GM23338 (cell line): ENCODE measurements at regions not wholly inside any gene's neighbourhood (a gene's known extent, or its start where the extent isn't known, plus 50 kb on each side); places are given as distances from the start of the nearest gene placed in this dataset.

ENCODE experiments used
- ATAC-seq: fragments of 200-7000 bp; cut with Tn5 transposase; 3 replicates; pipeline ENCODE4 v1.9.1; 2020
- DNase-seq: peaks from one replicate; pipeline ENCODE4 v3.0.0-alpha.2; 2015; ENCODE audit warnings: low spot score
- H2AFZ ChIP-seq: fragments of 200-600 bp; sonication (generic); 2 replicates; pipeline ENCODE4 v1.8.0; 2016; ENCODE audit warnings: antibody characterized with exemption, mild to moderate bottlenecking, moderate library complexity
- H3F3A ChIP-seq: fragments of 200-600 bp; sonication (generic); replicated peaks from 2 replicates; pipeline ENCODE4 v1.8.0; 2017; ENCODE audit warnings: antibody characterized with exemption, mixed run types, low read depth
- H3K27ac ChIP-seq: fragments of 200-600 bp; sonication (generic); 2 replicates; pipeline ENCODE4 v1.6.1; 2016; ENCODE audit warnings: low read depth
- H3K27me3 ChIP-seq: fragments of 200-600 bp; sonication (generic); 2 replicates; pipeline ENCODE4 v1.8.0; 2016; ENCODE audit warnings: mild to moderate bottlenecking, mixed run types, moderate library complexity; ENCODE audit not compliant: insufficient read depth
- H3K36me3 ChIP-seq: fragments of 200-600 bp; sonication (generic); 2 replicates; pipeline ENCODE4 v1.8.0; 2016; ENCODE audit warnings: mild to moderate bottlenecking; ENCODE audit not compliant: insufficient read depth
- H3K4me1 ChIP-seq: fragments of 200-600 bp; sonication (generic); 2 replicates; pipeline ENCODE4 v1.8.0; 2016; ENCODE audit warnings: mild to moderate bottlenecking, moderate library complexity; ENCODE audit not compliant: insufficient read depth
- H3K4me2 ChIP-seq: fragments of 200-600 bp; sonication (generic); 2 replicates; pipeline ENCODE4 v1.7.1; 2017; ENCODE audit warnings: mixed run types
- H3K4me3 ChIP-seq: fragments of 200-600 bp; sonication (generic); 2 replicates; pipeline ENCODE4 v1.6.1; 2016; ENCODE audit warnings: mixed run types
- H3K79me2 ChIP-seq: fragments of 200-600 bp; sonication (generic); replicated peaks from 2 replicates; pipeline ENCODE4 v1.8.0; 2017; ENCODE audit warnings: mild to moderate bottlenecking; ENCODE audit not compliant: insufficient read depth
- H3K9me2 ChIP-seq: fragments of 200-600 bp; sonication (generic); 2 replicates; pipeline ENCODE4 v1.8.0; 2017; ENCODE audit not compliant: insufficient read depth
- H4K20me1 ChIP-seq: fragments of 200-600 bp; sonication (generic); replicated peaks from 2 replicates; pipeline ENCODE4 v1.8.0; 2017; ENCODE audit warnings: mild to moderate bottlenecking; ENCODE audit not compliant: insufficient read depth
- H3K27ac Mint-ChIP-seq: 2 replicates; pipeline ENCODE4 v1.8.0; 2020; ENCODE audit warnings: inconsistent platforms, mild to moderate bottlenecking, moderate library complexity, mixed read lengths
- H3K27me3 Mint-ChIP-seq: 3 replicates; pipeline ENCODE4 v1.8.0; 2022; ENCODE audit warnings: low read depth, mild to moderate bottlenecking, moderate library complexity, mixed read lengths, inconsistent platforms; ENCODE audit not compliant: insufficient read depth, poor library complexity
- H3K36me3 Mint-ChIP-seq: 3 replicates; pipeline ENCODE4 v1.8.0; 2021; ENCODE audit warnings: low read depth, mild to moderate bottlenecking, inconsistent platforms, moderate library complexity, mixed read lengths
- H3K4me1 Mint-ChIP-seq: 3 replicates; pipeline ENCODE4 v1.8.0; 2020; ENCODE audit warnings: mild to moderate bottlenecking, inconsistent platforms, mixed read lengths
- H3K4me3 Mint-ChIP-seq: 3 replicates; pipeline ENCODE4 v1.8.0; 2021; ENCODE audit warnings: moderate library complexity, mild to moderate bottlenecking, inconsistent platforms, mixed read lengths
- H3K9me3 Mint-ChIP-seq: 3 replicates; pipeline ENCODE4 v1.8.0; 2020; ENCODE audit warnings: moderate library complexity, mild to moderate bottlenecking, inconsistent platforms, mixed read lengths
- CREB1 ChIP-seq: fragments of 250-450 bp; sonication (Bioruptor Pico); IDR thresholded peaks from 2 replicates; pipeline ENCODE4 v1.5.0; 2020; ENCODE audit warnings: low read depth, mild to moderate bottlenecking, moderate library complexity
- EZH2 ChIP-seq: fragments of 200-600 bp; sonication (generic); IDR thresholded peaks from one replicate; pipeline ENCODE4 v1.8.0; 2017; ENCODE audit warnings: antibody characterized with exemption, mild to moderate bottlenecking, low read depth; ENCODE audit not compliant: unreplicated experiment
- EZH2phosphoT487 ChIP-seq: fragments of 200-600 bp; sonication (generic); IDR thresholded peaks from one replicate; pipeline ENCODE4 v1.8.1; 2018; ENCODE audit warnings: antibody characterized with exemption; ENCODE audit not compliant: unreplicated experiment
- JUNB ChIP-seq: IDR thresholded peaks from one replicate; pipeline ENCODE4 v1.6.1; 2016; ENCODE audit warnings: antibody characterized with exemption; ENCODE audit not compliant: unreplicated experiment
- POLR2AphosphoS5 ChIP-seq: IDR thresholded peaks from 2 replicates; pipeline ENCODE4 v1.6.1; 2016; ENCODE audit warnings: antibody characterized with exemption, low read depth
- STAT1 ChIP-seq: IDR thresholded peaks from one replicate; pipeline ENCODE4 v1.6.1; 2016; ENCODE audit warnings: antibody characterized with exemption; ENCODE audit not compliant: unreplicated experiment
- ZNF331 ChIP-seq: fragments of 250-450 bp; sonication (Bioruptor Pico); IDR thresholded peaks from 2 replicates; pipeline ENCODE4 v1.5.0; 2020; ENCODE audit warnings: low read depth, mild to moderate bottlenecking, moderate library complexity
- TF ChIP-seq, protein P1 (sequence below): fragments of 250-450 bp; sonication (Bioruptor Pico); IDR thresholded peaks from 2 replicates; pipeline ENCODE4 v1.5.0; 2020; ENCODE audit warnings: mild to moderate bottlenecking, moderate library complexity
- TF ChIP-seq, protein P2 (sequence below), 2 experiments: fragments of 200-600 bp in 1 of 2; sonication (generic) in 1 of 2; conservative IDR thresholded peaks; 2 replicates each; pipeline versions ENCODE4 v1.5.1 to v1.6.1; 2016 to 2017; ENCODE audit warnings: antibody characterized with exemption in 2 of 2, low read depth in 2 of 2, mild to moderate bottlenecking in 2 of 2, moderate library complexity in 1 of 2
- TF ChIP-seq, protein P3 (sequence below): IDR thresholded peaks from 2 replicates; pipeline ENCODE4 v1.6.1; 2016; ENCODE audit warnings: antibody characterized with exemption

DNA sequence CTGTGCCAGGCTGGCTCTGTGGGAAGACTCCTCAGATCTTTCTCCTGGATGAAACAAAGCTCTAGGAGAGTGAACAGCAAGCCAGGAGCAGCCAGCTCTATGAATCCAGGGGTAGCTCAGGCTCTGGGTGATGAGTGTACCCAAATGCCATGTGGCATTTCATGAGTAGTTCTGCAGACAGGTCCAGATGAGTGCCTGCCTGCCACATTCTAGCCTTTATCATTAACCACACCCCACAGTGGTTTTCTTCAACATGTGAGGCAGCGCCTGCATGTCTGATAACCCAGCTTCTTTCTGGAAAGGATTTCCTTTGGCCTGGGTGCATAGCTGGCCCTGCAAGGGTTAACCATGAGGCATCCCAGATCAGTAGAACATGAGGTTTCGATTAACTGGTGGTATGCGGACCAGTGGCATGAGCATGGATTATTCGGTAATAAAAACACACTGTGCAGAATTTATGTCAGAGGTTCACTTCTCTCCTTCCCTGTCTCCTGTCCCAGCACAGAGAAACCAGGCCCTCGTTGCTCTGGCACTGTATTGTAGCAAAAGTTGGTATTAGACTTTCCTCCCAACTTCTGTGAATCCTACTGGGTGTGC is 381.9 kb upstream of the ZNF462 start:
- Histone ChIP-seq H2AFZ (no peak overlapping the region), H3K27ac (no peak overlapping the region), H4K20me1 (no peaks in the 10 kb centered on the region), H3K36me3 (no peaks in the 10 kb centered on the region), H3K9me2 (0 out of 2 replicates have a peak, but pooled peaks cover 12% of the 10 kb centered on the region), H3K4me3 (no peak overlapping the region), H3K4me2 (no peak overlapping the region), H3F3A (no peaks in the 10 kb centered on the region), H3K79me2 (no peaks in the 10 kb centered on the region), H3K4me1 (no peaks in the 10 kb centered on the region; the same call in 1 of the 2 replicates), H3K27me3 (no peaks in the 10 kb centered on the region)
- H3K9me3 Mint-ChIP-seq: peaks cover 4% of the 10 kb centered on the region; the same call in 1 of the 3 replicates
- H3K36me3 Mint-ChIP-seq: 0 out of 3 replicates have a peak, but pooled peaks cover 4% of the 10 kb centered on the region
- TF ChIP-seq, protein P1, sequence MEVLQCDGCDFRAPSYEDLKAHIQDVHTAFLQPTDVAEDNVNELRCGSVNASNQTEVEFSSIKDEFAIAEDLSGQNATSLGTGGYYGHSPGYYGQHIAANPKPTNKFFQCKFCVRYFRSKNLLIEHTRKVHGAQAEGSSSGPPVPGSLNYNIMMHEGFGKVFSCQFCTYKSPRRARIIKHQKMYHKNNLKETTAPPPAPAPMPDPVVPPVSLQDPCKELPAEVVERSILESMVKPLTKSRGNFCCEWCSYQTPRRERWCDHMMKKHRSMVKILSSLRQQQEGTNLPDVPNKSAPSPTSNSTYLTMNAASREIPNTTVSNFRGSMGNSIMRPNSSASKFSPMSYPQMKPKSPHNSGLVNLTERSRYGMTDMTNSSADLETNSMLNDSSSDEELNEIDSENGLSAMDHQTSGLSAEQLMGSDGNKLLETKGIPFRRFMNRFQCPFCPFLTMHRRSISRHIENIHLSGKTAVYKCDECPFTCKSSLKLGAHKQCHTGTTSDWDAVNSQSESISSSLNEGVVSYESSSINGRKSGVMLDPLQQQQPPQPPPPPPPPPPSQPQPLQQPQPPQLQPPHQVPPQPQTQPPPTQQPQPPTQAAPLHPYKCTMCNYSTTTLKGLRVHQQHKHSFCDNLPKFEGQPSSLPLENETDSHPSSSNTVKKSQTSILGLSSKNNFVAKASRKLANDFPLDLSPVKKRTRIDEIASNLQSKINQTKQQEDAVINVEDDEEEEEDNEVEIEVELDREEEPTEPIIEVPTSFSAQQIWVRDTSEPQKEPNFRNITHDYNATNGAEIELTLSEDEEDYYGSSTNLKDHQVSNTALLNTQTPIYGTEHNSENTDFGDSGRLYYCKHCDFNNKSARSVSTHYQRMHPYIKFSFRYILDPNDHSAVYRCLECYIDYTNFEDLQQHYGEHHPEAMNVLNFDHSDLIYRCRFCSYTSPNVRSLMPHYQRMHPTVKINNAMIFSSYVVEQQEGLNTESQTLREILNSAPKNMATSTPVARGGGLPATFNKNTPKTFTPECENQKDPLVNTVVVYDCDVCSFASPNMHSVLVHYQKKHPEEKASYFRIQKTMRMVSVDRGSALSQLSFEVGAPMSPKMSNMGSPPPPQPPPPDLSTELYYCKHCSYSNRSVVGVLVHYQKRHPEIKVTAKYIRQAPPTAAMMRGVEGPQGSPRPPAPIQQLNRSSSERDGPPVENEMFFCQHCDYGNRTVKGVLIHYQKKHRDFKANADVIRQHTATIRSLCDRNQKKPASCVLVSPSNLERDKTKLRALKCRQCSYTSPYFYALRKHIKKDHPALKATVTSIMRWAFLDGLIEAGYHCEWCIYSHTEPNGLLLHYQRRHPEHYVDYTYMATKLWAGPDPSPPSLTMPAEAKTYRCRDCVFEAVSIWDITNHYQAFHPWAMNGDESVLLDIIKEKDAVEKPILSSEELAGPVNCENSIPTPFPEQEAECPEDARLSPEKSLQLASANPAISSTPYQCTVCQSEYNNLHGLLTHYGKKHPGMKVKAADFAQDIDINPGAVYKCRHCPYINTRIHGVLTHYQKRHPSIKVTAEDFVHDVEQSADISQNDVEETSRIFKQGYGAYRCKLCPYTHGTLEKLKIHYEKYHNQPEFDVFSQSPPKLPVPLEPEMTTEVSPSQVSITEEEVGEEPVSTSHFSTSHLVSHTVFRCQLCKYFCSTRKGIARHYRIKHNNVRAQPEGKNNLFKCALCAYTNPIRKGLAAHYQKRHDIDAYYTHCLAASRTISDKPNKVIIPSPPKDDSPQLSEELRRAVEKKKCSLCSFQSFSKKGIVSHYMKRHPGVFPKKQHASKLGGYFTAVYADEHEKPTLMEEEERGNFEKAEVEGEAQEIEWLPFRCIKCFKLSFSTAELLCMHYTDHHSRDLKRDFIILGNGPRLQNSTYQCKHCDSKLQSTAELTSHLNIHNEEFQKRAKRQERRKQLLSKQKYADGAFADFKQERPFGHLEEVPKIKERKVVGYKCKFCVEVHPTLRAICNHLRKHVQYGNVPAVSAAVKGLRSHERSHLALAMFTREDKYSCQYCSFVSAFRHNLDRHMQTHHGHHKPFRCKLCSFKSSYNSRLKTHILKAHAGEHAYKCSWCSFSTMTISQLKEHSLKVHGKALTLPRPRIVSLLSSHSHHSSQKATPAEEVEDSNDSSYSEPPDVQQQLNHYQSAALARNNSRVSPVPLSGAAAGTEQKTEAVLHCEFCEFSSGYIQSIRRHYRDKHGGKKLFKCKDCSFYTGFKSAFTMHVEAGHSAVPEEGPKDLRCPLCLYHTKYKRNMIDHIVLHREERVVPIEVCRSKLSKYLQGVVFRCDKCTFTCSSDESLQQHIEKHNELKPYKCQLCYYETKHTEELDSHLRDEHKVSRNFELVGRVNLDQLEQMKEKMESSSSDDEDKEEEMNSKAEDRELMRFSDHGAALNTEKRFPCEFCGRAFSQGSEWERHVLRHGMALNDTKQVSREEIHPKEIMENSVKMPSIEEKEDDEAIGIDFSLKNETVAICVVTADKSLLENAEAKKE (CRISPR knock-in tag): no peak
- ATAC-seq: no peak
- no peak overlapping the region for H3K27ac Mint-ChIP-seq
- H3K27me3 Mint-ChIP-seq: peaks cover 2% of the 10 kb centered on the region
- no peak for DNase-seq
- peaks cover 5% of the 10 kb centered on the region for H3K4me1 Mint-ChIP-seq
- no peak overlapping the region for H3K4me3 Mint-ChIP-seq

DNA sequence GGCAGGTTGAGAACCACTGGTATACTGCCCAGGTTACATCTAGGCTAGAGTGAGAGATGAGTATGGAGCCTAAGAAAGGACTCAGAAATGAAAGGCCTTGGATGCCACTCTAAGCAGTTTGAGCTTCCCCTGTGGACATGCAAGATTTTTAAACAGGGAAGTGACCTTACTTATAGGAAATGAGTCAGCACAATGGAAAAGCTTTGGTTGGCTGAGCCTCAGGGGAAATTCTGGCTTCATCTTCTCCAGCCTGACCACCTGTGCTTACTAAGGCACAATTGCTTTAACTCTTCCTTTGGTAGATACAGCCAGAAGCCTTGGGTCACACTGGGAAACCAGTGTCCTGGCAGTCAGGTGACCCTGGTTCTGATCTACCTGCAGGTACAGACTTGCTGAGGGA is 380.2 kb upstream of the ZNF462 start:
- Histone ChIP-seq H2AFZ (no peak overlapping the region), H3K27me3 (no peaks in the 10 kb centered on the region), H3K4me1 (no peaks in the 10 kb centered on the region; the same call in 1 of the 2 replicates), H3K9me2 (0 out of 2 replicates have a peak, but pooled peaks cover 12% of the 10 kb centered on the region), H3K27ac (no peak overlapping the region), H3K4me3 (no peak overlapping the region), H3K79me2 (no peaks in the 10 kb centered on the region), H3F3A (no peaks in the 10 kb centered on the region), H4K20me1 (no peaks in the 10 kb centered on the region), H3K4me2 (no peak overlapping the region), H3K36me3 (no peaks in the 10 kb centered on the region)
- peaks cover 5% of the 10 kb centered on the region for H3K4me1 Mint-ChIP-seq
- DNase-seq (no peak), ATAC-seq (no peak)
- H3K27me3 Mint-ChIP-seq: peaks cover 2% of the 10 kb centered on the region
- no peak overlapping the region for H3K4me3 Mint-ChIP-seq
- no peak overlapping the region for H3K27ac Mint-ChIP-seq
- 0 out of 3 replicates have a peak, but pooled peaks cover 4% of the 10 kb centered on the region for H3K36me3 Mint-ChIP-seq
- peaks cover 4% of the 10 kb centered on the region; the same call in 1 of the 3 replicates for H3K9me3 Mint-ChIP-seq
- TF ChIP-seq CREB1 (no peak), EZH2phosphoT487 (no peak), POLR2AphosphoS5 (no peak), JUNB (no peak), STAT1 (no peak), EZH2 (no peak), ZNF331 (CRISPR knock-in tag) (no peak)
- TF ChIP-seq, protein P2, sequence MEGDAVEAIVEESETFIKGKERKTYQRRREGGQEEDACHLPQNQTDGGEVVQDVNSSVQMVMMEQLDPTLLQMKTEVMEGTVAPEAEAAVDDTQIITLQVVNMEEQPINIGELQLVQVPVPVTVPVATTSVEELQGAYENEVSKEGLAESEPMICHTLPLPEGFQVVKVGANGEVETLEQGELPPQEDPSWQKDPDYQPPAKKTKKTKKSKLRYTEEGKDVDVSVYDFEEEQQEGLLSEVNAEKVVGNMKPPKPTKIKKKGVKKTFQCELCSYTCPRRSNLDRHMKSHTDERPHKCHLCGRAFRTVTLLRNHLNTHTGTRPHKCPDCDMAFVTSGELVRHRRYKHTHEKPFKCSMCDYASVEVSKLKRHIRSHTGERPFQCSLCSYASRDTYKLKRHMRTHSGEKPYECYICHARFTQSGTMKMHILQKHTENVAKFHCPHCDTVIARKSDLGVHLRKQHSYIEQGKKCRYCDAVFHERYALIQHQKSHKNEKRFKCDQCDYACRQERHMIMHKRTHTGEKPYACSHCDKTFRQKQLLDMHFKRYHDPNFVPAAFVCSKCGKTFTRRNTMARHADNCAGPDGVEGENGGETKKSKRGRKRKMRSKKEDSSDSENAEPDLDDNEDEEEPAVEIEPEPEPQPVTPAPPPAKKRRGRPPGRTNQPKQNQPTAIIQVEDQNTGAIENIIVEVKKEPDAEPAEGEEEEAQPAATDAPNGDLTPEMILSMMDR (conservative IDR thresholded peaks at IDR 0.05; ENCODE audit: low read depth in 2 of 2): no peak
- TF ChIP-seq, protein P3, sequence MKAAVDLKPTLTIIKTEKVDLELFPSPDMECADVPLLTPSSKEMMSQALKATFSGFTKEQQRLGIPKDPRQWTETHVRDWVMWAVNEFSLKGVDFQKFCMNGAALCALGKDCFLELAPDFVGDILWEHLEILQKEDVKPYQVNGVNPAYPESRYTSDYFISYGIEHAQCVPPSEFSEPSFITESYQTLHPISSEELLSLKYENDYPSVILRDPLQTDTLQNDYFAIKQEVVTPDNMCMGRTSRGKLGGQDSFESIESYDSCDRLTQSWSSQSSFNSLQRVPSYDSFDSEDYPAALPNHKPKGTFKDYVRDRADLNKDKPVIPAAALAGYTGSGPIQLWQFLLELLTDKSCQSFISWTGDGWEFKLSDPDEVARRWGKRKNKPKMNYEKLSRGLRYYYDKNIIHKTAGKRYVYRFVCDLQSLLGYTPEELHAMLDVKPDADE: no peak
